Large intestine (tissue), 3 donors: ENCODE measurements at regions not wholly inside any gene's neighbourhood (a gene's known extent, or its start where the extent isn't known, plus 50 kb on each side); places are given as distances from the start of the nearest gene placed in this dataset.

Experiments
- DNase-seq, 2 donors: peaks; one replicate each; pipeline versions ENCODE4 v3.0.0 to v3.0.0-alpha.2; 2013
- H3K27ac ChIP-seq: one replicate; pipeline ENCODE4 v1.5.1; 2013; ENCODE audit warnings: low read length
- H3K27me3 ChIP-seq: 2 replicates; pipeline ENCODE4 v1.6.1; 2013; ENCODE audit warnings: low read length; ENCODE audit not compliant: control insufficient read depth, insufficient read depth
- H3K36me3 ChIP-seq: 2 replicates; pipeline ENCODE4 v1.6.1; 2013; ENCODE audit warnings: low read length; ENCODE audit not compliant: control insufficient read depth, insufficient read depth
- H3K4me1 ChIP-seq: one replicate; pipeline ENCODE4 v1.6.1; 2013; ENCODE audit warnings: low read length; ENCODE audit not compliant: control insufficient read depth, insufficient read depth
- H3K4me3 ChIP-seq: one replicate; pipeline ENCODE4 v1.5.1; 2013; ENCODE audit warnings: low read length
- H3K9me3 ChIP-seq: one replicate; pipeline ENCODE4 v1.6.1; 2013; ENCODE audit warnings: mild to moderate bottlenecking, low read depth, low read length, moderate library complexity; ENCODE audit not compliant: control insufficient read depth
- WGBS: methylation state at CpG from one replicate; pipeline ENCODE4 v1.1.5; 2013; ENCODE audit warnings: low lambda C conversion rate; ENCODE audit not compliant: insufficient coverage; 5-methylcytosine and 5-hydroxymethylcytosine counted together

- no peaks in the 10 kb centered on the region for H3K9me3 ChIP-seq
- H3K4me3 ChIP-seq, result no peak overlapping the region
- peaks cover 4% of the 10 kb centered on the region for H3K4me1 ChIP-seq
- no peak overlapping the region for H3K27ac ChIP-seq
- H3K27me3 ChIP-seq, result peaks cover 3% of the 10 kb centered on the region
- no peak for DNase-seq
- no peaks in the 10 kb centered on the region for H3K36me3 ChIP-seq
- WGBS, result no CpG with 5 or more reads among the region's 1 CpG
Observed at GRCh38 chr15:95919460-95919859, 411.0 kb upstream of the NR2F2 start.

- no peak for DNase-seq
- peaks cover 4% of the 10 kb centered on the region for H3K4me1 ChIP-seq
- no peaks in the 10 kb centered on the region for H3K9me3 ChIP-seq
- no peak overlapping the region for H3K27ac ChIP-seq
- H3K36me3 ChIP-seq, result no peaks in the 10 kb centered on the region
- H3K4me3 ChIP-seq, result no peak overlapping the region
- H3K27me3 ChIP-seq, result peaks cover 3% of the 10 kb centered on the region
Observed at GRCh38 chr15:95921404-95921803, 409.1 kb upstream of the NR2F2 start.

GRCh38 chr15:95922431-95922830 lies 408.1 kb upstream of the NR2F2 start:
- Histone ChIP-seq H3K4me3 (no peak overlapping the region), H3K27ac (no peak overlapping the region), H3K4me1 (peaks cover 4% of the 10 kb centered on the region), H3K9me3 (no peaks in the 10 kb centered on the region), H3K36me3 (no peaks in the 10 kb centered on the region), H3K27me3 (peaks cover 3% of the 10 kb centered on the region)
- no CpG with 5 or more reads among the region's 7 CpGs for WGBS
- no peak for DNase-seq

GRCh38 chr15:95923792-95924191 lies 406.7 kb upstream of the NR2F2 start:
- no peak overlapping the region for H3K4me3 ChIP-seq
- DNase-seq, result peak; percentile 48 to 70
- H3K27me3 ChIP-seq, result peaks cover 3% of the 10 kb centered on the region
- peaks cover 4% of the 10 kb centered on the region for H3K4me1 ChIP-seq
- no peaks in the 10 kb centered on the region for H3K9me3 ChIP-seq
- WGBS, result no CpG with 5 or more reads among the region's 4 CpGs
- H3K27ac ChIP-seq, result no peak overlapping the region
- H3K36me3 ChIP-seq, result no peaks in the 10 kb centered on the region

DNA sequence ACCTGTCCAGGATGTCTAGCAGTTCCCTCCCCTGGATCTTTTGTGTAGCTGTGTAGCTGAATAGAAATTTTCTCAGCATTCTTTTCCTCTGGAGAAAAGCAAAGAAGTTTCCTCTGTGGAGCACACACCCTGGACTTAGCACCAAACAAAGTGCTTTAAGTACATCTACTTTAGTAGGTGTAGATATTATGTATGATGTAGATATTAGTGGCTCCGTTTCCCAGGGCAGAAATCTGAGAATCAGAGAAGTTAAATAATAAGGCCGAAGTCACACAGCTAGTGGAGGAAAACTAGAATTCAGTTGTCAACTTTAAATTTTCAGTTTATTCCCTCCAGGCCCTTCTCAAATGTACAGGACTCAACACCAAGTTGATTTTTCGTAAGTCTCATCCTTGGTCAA lies 401.7 kb upstream of the NR2F2 start:
- no peak overlapping the region for H3K4me3 ChIP-seq
- H3K9me3 ChIP-seq, result no peaks in the 10 kb centered on the region
- no peaks in the 10 kb centered on the region for H3K27me3 ChIP-seq
- DNase-seq, result no peak
- no peaks in the 10 kb centered on the region for H3K36me3 ChIP-seq
- H3K4me1 ChIP-seq, result peaks cover 4% of the 10 kb centered on the region
- 83% methylated on average over 1 of the region's 3 CpGs for WGBS
- no peak overlapping the region for H3K27ac ChIP-seq

DNA sequence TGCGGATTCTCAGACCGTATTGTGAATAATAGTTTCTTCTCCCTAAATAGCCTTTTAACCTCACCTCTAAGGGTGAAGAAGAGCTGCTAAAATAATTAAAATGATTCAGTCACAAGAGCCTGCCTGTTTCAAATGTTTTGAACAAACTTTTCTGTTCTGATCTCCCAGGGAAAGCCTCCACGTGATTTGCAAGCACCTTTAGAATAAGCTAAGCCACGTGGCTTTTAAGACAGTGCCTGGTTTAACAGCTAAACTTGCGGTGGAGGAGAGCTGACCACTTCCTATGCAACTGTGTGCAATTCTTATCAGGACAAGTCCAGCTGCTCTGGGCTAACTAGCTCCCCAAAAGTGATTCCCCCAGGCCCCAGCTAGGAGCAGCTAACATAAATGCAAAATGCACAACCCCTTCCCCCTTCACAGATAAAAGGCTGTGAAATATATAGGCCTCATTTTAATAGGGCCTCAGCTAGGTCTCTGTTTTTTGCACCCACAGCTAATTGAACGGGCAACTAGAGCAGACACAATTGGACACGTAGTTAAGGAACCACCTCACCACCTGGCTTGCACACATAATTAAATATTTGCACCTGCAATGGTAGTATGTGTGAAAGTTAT lies 401.2 kb upstream of the NR2F2 start:
- 100% methylated on average over 2 of the region's 7 CpGs for WGBS
- Histone ChIP-seq H3K27ac (no peak overlapping the region), H3K4me3 (no peak overlapping the region), H3K27me3 (no peaks in the 10 kb centered on the region), H3K9me3 (no peaks in the 10 kb centered on the region), H3K4me1 (no peaks in the 10 kb centered on the region), H3K36me3 (no peaks in the 10 kb centered on the region)
- no peak for DNase-seq

DNA sequence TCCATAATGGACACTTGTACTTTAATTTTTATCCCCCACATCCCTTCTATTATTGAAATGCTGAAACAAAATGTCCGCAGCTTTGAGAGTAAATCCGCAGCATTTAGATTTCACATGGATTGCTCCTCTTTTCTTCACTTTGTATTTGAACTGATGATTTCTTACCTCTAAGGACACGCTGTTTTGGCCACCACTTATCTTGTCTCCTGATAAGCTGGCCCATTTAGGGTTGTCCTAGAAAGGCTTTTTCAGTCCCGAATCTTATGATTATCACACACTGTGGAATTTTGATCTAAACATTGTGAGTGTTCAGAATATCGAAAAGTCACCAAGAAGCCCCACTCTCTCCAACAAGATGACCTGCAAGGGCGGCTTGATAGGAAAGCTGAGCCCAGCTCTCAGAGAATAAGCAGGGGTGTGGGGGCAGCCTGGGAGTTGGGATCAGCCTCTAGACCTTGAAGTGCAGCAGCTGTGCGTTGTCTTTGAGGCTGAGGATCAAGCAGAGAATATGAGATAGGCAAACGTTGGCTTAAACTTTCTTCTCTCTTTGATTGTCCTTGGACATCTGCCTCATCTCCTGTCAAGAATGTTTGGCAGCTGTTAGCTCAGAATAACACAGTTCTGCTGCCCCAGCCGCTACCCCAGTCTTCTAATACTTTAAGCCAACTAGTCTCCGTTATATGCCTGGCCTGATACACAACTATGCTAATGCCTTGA lies 399.7 kb upstream of the NR2F2 start:
- WGBS, result 100% methylated on average over 2 of the region's 10 CpGs
- Histone ChIP-seq H3K27ac (no peak overlapping the region), H3K4me3 (no peak overlapping the region), H3K27me3 (no peaks in the 10 kb centered on the region), H3K9me3 (no peaks in the 10 kb centered on the region), H3K4me1 (no peaks in the 10 kb centered on the region), H3K36me3 (no peaks in the 10 kb centered on the region)
- DNase-seq, result no peak

DNA sequence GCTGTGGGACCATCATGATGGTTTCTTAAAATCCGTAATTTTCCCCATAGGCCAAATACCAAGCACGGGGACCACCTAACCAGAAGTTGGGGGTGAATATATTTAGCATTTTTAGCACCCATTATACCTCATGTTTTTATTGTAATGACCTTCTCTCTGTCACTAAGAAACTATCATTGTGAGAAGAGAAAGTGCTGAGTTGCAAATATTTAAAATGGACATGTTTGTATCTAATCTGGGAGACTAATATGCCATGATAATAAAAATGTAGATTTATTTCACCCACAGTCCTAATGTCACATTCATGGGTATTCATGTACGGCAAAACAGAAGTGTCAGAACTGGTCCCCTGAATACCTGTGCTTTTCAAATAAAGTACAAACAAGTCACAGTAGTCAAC lies 398.9 kb upstream of the NR2F2 start:
- Histone ChIP-seq H3K9me3 (no peaks in the 10 kb centered on the region), H3K4me3 (no peak overlapping the region), H3K36me3 (no peaks in the 10 kb centered on the region), H3K27ac (no peak overlapping the region), H3K27me3 (no peaks in the 10 kb centered on the region), H3K4me1 (no peaks in the 10 kb centered on the region)
- 100% methylated on average over 1 of the region's 3 CpGs for WGBS
- DNase-seq, result no peak

DNA sequence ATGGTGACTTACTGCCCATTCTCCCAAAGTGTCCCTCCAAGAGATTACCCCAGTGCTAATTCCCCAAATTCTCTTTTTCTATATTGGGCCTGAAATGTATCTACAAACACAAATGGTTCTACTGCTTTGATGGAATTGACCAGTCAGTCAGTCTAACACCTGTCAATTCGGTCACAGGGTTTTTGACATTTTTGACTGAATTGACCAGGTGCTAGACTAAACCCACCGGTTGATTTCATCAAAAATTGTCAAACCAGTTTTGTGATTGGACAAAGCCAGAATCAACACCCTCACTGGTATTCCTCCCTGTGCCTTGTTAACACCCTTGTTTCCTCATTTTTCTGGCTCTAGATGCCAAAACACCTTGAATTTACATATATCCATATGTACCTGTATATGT lies 398.4 kb upstream of the NR2F2 start:
- DNase-seq, result no peak
- Histone ChIP-seq H3K4me3 (no peak overlapping the region), H3K9me3 (no peaks in the 10 kb centered on the region), H3K4me1 (no peaks in the 10 kb centered on the region), H3K27me3 (no peaks in the 10 kb centered on the region), H3K36me3 (no peaks in the 10 kb centered on the region), H3K27ac (no peak overlapping the region)
- WGBS, result no CpG with 5 or more reads among the region's 2 CpGs

DNA sequence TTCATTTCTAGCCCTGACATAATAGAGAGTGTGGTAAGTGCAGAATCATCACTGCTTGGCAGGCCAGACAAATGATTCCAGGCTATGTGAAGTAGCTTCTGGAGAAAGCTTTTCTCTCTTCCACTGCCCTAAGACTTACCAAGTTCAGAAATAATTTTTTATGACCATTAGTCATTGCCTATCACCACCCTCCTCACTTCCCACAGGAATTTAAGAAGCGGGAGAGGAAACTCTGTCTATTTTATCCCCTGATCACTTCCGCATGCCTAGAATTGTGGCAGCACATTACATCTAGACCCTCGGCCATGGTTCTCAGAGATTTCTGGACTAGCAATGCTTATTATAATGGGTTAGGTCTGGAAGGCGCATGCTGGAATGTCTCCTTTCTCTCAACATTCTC lies 397.8 kb upstream of the NR2F2 start:
- WGBS, result 100% methylated on average over 2 of the region's 4 CpGs
- no peak for DNase-seq
- Histone ChIP-seq H3K36me3 (no peaks in the 10 kb centered on the region), H3K27ac (no peak overlapping the region), H3K27me3 (no peaks in the 10 kb centered on the region), H3K4me1 (no peaks in the 10 kb centered on the region), H3K4me3 (no peak overlapping the region), H3K9me3 (no peaks in the 10 kb centered on the region)

- Histone ChIP-seq H3K27me3 (no peaks in the 10 kb centered on the region), H3K4me3 (no peak overlapping the region), H3K27ac (no peak overlapping the region), H3K4me1 (no peaks in the 10 kb centered on the region), H3K9me3 (no peaks in the 10 kb centered on the region), H3K36me3 (no peaks in the 10 kb centered on the region)
- WGBS, result 90% methylated on average over 2 of the region's 2 CpGs
- DNase-seq, result no peak
Observed at GRCh38 chr15:95935852-95936251, 394.6 kb upstream of the NR2F2 start.
